GM23338 (cell line): ENCODE measurements at regions not wholly inside any gene's neighbourhood (a gene's known extent, or its start where the extent isn't known, plus 50 kb on each side); places are given as distances from the start of the nearest gene placed in this dataset.

Experiments
- ATAC-seq: fragments of 200-7000 bp; cut with Tn5 transposase; 3 replicates; pipeline ENCODE4 v1.9.1; 2020
- DNase-seq: peaks from one replicate; pipeline ENCODE4 v3.0.0-alpha.2; 2015; ENCODE audit warnings: low spot score
- H2AFZ ChIP-seq: fragments of 200-600 bp; sonication (generic); 2 replicates; pipeline ENCODE4 v1.8.0; 2016; ENCODE audit warnings: antibody characterized with exemption, mild to moderate bottlenecking, moderate library complexity
- H3F3A ChIP-seq: fragments of 200-600 bp; sonication (generic); replicated peaks from 2 replicates; pipeline ENCODE4 v1.8.0; 2017; ENCODE audit warnings: antibody characterized with exemption, mixed run types, low read depth
- H3K27ac ChIP-seq: fragments of 200-600 bp; sonication (generic); 2 replicates; pipeline ENCODE4 v1.6.1; 2016; ENCODE audit warnings: low read depth
- H3K27me3 ChIP-seq: fragments of 200-600 bp; sonication (generic); 2 replicates; pipeline ENCODE4 v1.8.0; 2016; ENCODE audit warnings: mild to moderate bottlenecking, mixed run types, moderate library complexity; ENCODE audit not compliant: insufficient read depth
- H3K36me3 ChIP-seq: fragments of 200-600 bp; sonication (generic); 2 replicates; pipeline ENCODE4 v1.8.0; 2016; ENCODE audit warnings: mild to moderate bottlenecking; ENCODE audit not compliant: insufficient read depth
- H3K4me1 ChIP-seq: fragments of 200-600 bp; sonication (generic); 2 replicates; pipeline ENCODE4 v1.8.0; 2016; ENCODE audit warnings: mild to moderate bottlenecking, moderate library complexity; ENCODE audit not compliant: insufficient read depth
- H3K4me2 ChIP-seq: fragments of 200-600 bp; sonication (generic); 2 replicates; pipeline ENCODE4 v1.7.1; 2017; ENCODE audit warnings: mixed run types
- H3K4me3 ChIP-seq: fragments of 200-600 bp; sonication (generic); 2 replicates; pipeline ENCODE4 v1.6.1; 2016; ENCODE audit warnings: mixed run types
- H3K79me2 ChIP-seq: fragments of 200-600 bp; sonication (generic); replicated peaks from 2 replicates; pipeline ENCODE4 v1.8.0; 2017; ENCODE audit warnings: mild to moderate bottlenecking; ENCODE audit not compliant: insufficient read depth
- H3K9me2 ChIP-seq: fragments of 200-600 bp; sonication (generic); 2 replicates; pipeline ENCODE4 v1.8.0; 2017; ENCODE audit not compliant: insufficient read depth
- H4K20me1 ChIP-seq: fragments of 200-600 bp; sonication (generic); replicated peaks from 2 replicates; pipeline ENCODE4 v1.8.0; 2017; ENCODE audit warnings: mild to moderate bottlenecking; ENCODE audit not compliant: insufficient read depth
- H3K27ac Mint-ChIP-seq: 2 replicates; pipeline ENCODE4 v1.8.0; 2020; ENCODE audit warnings: inconsistent platforms, mild to moderate bottlenecking, moderate library complexity, mixed read lengths
- H3K27me3 Mint-ChIP-seq: 3 replicates; pipeline ENCODE4 v1.8.0; 2022; ENCODE audit warnings: low read depth, mild to moderate bottlenecking, moderate library complexity, mixed read lengths, inconsistent platforms; ENCODE audit not compliant: insufficient read depth, poor library complexity
- H3K36me3 Mint-ChIP-seq: 3 replicates; pipeline ENCODE4 v1.8.0; 2021; ENCODE audit warnings: low read depth, mild to moderate bottlenecking, inconsistent platforms, moderate library complexity, mixed read lengths
- H3K4me1 Mint-ChIP-seq: 3 replicates; pipeline ENCODE4 v1.8.0; 2020; ENCODE audit warnings: mild to moderate bottlenecking, inconsistent platforms, mixed read lengths
- H3K4me3 Mint-ChIP-seq: 3 replicates; pipeline ENCODE4 v1.8.0; 2021; ENCODE audit warnings: moderate library complexity, mild to moderate bottlenecking, inconsistent platforms, mixed read lengths
- H3K9me3 Mint-ChIP-seq: 3 replicates; pipeline ENCODE4 v1.8.0; 2020; ENCODE audit warnings: moderate library complexity, mild to moderate bottlenecking, inconsistent platforms, mixed read lengths
- CREB1 ChIP-seq: fragments of 250-450 bp; sonication (Bioruptor Pico); IDR thresholded peaks from 2 replicates; pipeline ENCODE4 v1.5.0; 2020; ENCODE audit warnings: low read depth, mild to moderate bottlenecking, moderate library complexity
- CTCF ChIP-seq, 2 experiments: fragments of 200-600 bp in 1 of 2; sonication (generic) in 1 of 2; conservative IDR thresholded peaks; 2 replicates each; pipeline versions ENCODE4 v1.5.1 to v1.6.1; 2016 to 2017; ENCODE audit warnings: antibody characterized with exemption in 2 of 2, low read depth in 2 of 2, mild to moderate bottlenecking in 2 of 2, moderate library complexity in 1 of 2
- ETS1 ChIP-seq: IDR thresholded peaks from 2 replicates; pipeline ENCODE4 v1.6.1; 2016; ENCODE audit warnings: antibody characterized with exemption
- EZH2 ChIP-seq: fragments of 200-600 bp; sonication (generic); IDR thresholded peaks from one replicate; pipeline ENCODE4 v1.8.0; 2017; ENCODE audit warnings: antibody characterized with exemption, mild to moderate bottlenecking, low read depth; ENCODE audit not compliant: unreplicated experiment
- EZH2phosphoT487 ChIP-seq: fragments of 200-600 bp; sonication (generic); IDR thresholded peaks from one replicate; pipeline ENCODE4 v1.8.1; 2018; ENCODE audit warnings: antibody characterized with exemption; ENCODE audit not compliant: unreplicated experiment
- JUNB ChIP-seq: IDR thresholded peaks from one replicate; pipeline ENCODE4 v1.6.1; 2016; ENCODE audit warnings: antibody characterized with exemption; ENCODE audit not compliant: unreplicated experiment
- NANOG ChIP-seq: IDR thresholded peaks from 2 replicates; pipeline ENCODE4 v1.6.1; 2016; ENCODE audit warnings: antibody characterized with exemption, borderline replicate concordance
- POLR2AphosphoS5 ChIP-seq: IDR thresholded peaks from 2 replicates; pipeline ENCODE4 v1.6.1; 2016; ENCODE audit warnings: antibody characterized with exemption, low read depth
- REST ChIP-seq: IDR thresholded peaks from one replicate; pipeline ENCODE4 v1.6.1; 2018; ENCODE audit warnings: antibody characterized with exemption; ENCODE audit not compliant: unreplicated experiment
- STAT1 ChIP-seq: IDR thresholded peaks from one replicate; pipeline ENCODE4 v1.6.1; 2016; ENCODE audit warnings: antibody characterized with exemption; ENCODE audit not compliant: unreplicated experiment
- ZNF114 ChIP-seq: fragments of 250-450 bp; sonication (Bioruptor Pico); IDR thresholded peaks from 2 replicates; pipeline ENCODE4 v1.5.0; 2020; ENCODE audit warnings: mild to moderate bottlenecking, moderate library complexity
- ZNF331 ChIP-seq: fragments of 250-450 bp; sonication (Bioruptor Pico); IDR thresholded peaks from 2 replicates; pipeline ENCODE4 v1.5.0; 2020; ENCODE audit warnings: low read depth, mild to moderate bottlenecking, moderate library complexity
- ZNF462 ChIP-seq: fragments of 250-450 bp; sonication (Bioruptor Pico); IDR thresholded peaks from 2 replicates; pipeline ENCODE4 v1.5.0; 2020; ENCODE audit warnings: mild to moderate bottlenecking, moderate library complexity

GRCh38 chr4:182018691-182019090, 224.5 kb upstream of the TENM3 start:
- Histone ChIP-seq H3K27ac (no peak overlapping the region), H4K20me1 (no peaks in the 10 kb centered on the region), H3K4me3 (no peak overlapping the region), H3K36me3 (no peaks in the 10 kb centered on the region), H3K27me3 (no peaks in the 10 kb centered on the region), H3K9me2 (0 out of 2 replicates have a peak, but pooled peaks cover 2% of the 10 kb centered on the region), H3K4me1 (peaks cover 13% of the 10 kb centered on the region), H3K4me2 (no peak overlapping the region), H3K79me2 (no peaks in the 10 kb centered on the region), H2AFZ (no peak overlapping the region), H3F3A (no peaks in the 10 kb centered on the region)
- H3K4me1 Mint-ChIP-seq = peaks cover 10% of the 10 kb centered on the region
- no peak overlapping the region for H3K27ac Mint-ChIP-seq
- H3K27me3 Mint-ChIP-seq = no peaks in the 10 kb centered on the region
- ATAC-seq (no peak), DNase-seq (no peak)
- no peaks in the 10 kb centered on the region for H3K36me3 Mint-ChIP-seq
- no peak for TF ChIP-seq CREB1 (CRISPR knock-in tag)
- no peak for TF ChIP-seq EZH2phosphoT487
- no peak for TF ChIP-seq ETS1
- TF ChIP-seq REST = no peak
- TF ChIP-seq ZNF462 (CRISPR knock-in tag) = no peak
- no peak for TF ChIP-seq POLR2AphosphoS5
- no peak for TF ChIP-seq NANOG
- no peak for TF ChIP-seq ZNF331 (CRISPR knock-in tag)
- TF ChIP-seq STAT1 = no peak
- TF ChIP-seq ZNF114 (CRISPR knock-in tag) = no peak
- no peak for TF ChIP-seq JUNB
- TF ChIP-seq CTCF (conservative IDR thresholded peaks at IDR 0.05; ENCODE audit: low read depth in 2 of 2) = no peak
- TF ChIP-seq EZH2 = no peak
- H3K4me3 Mint-ChIP-seq = no peak overlapping the region
- H3K9me3 Mint-ChIP-seq = no peaks in the 10 kb centered on the region
